ENCODE measurements at regions not wholly inside any gene's neighbourhood (a gene's known extent, or its start where the extent isn't known, plus 50 kb on each side); places are given as distances from the start of the nearest gene placed in this dataset.

- no peak for TF ChIP-seq ZNF384 (IDR thresholded peaks at IDR 0.05)
- no peak for TF ChIP-seq CTBP1 (IDR thresholded peaks at IDR 0.05; ENCODE audit: borderline replicate concordance)
- TF ChIP-seq, protein P1, sequence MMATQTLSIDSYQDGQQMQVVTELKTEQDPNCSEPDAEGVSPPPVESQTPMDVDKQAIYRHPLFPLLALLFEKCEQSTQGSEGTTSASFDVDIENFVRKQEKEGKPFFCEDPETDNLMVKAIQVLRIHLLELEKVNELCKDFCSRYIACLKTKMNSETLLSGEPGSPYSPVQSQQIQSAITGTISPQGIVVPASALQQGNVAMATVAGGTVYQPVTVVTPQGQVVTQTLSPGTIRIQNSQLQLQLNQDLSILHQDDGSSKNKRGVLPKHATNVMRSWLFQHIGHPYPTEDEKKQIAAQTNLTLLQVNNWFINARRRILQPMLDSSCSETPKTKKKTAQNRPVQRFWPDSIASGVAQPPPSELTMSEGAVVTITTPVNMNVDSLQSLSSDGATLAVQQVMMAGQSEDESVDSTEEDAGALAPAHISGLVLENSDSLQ (IDR thresholded peaks at IDR 0.05): no peak
- no peak for TF ChIP-seq LEF1 (IDR thresholded peaks at IDR 0.05; ENCODE audit: borderline replicate concordance)
- no peak for TF ChIP-seq TARDBP (IDR thresholded peaks at IDR 0.05)
- TF ChIP-seq FOXM1 (IDR thresholded peaks at IDR 0.05; ENCODE audit: borderline replicate concordance): no peak
- no peak for TF ChIP-seq ARNT (IDR thresholded peaks at IDR 0.05)
Observed at GRCh38 chr7:46577394-46577793, 656.3 kb upstream of the IGFBP3 start.

Measured in HEK293T (cell line).